Astrocyte (in vitro differentiated cells and primary cell): ENCODE measurements at regions not wholly inside any gene's neighbourhood (a gene's known extent, or its start where the extent isn't known, plus 50 kb on each side); places are given as distances from the start of the nearest gene placed in this dataset.

Source experiments
- DNase-seq: peaks from one replicate; pipeline ENCODE4 v3.0.0-alpha.2; 2010; ENCODE audit warnings: low read depth
- FAIRE-seq: peaks from 2 replicates; lab custom pipeline; 2011; peaks lifted over from hg19 to GRCh38; lab: Jason Lieb, UNC
- H2AFZ ChIP-seq: 2 replicates; pipeline ENCODE4 v1.6.0; 2012; ENCODE audit warnings: low read depth, low read length, inconsistent platforms
- H3K27ac ChIP-seq: 2 replicates; pipeline ENCODE4 v1.5.1; 2011; ENCODE audit warnings: low read depth, low read length, inconsistent platforms
- H3K27me3 ChIP-seq: 2 replicates; pipeline ENCODE4 v1.6.0; 2011; ENCODE audit warnings: low read length, inconsistent platforms; ENCODE audit not compliant: insufficient read depth
- H3K36me3 ChIP-seq: 2 replicates; pipeline ENCODE4 v1.5.1; 2011; ENCODE audit warnings: low read length, inconsistent platforms; ENCODE audit not compliant: insufficient read depth
- H3K4me1 ChIP-seq: 2 replicates; pipeline ENCODE4 v1.5.1; 2011; ENCODE audit warnings: low read length, inconsistent platforms; ENCODE audit not compliant: insufficient read depth
- H3K4me2 ChIP-seq: 2 replicates; pipeline ENCODE4 v1.6.0; 2012; ENCODE audit warnings: low read length, inconsistent platforms
- H3K4me3 ChIP-seq: 2 replicates; pipeline ENCODE4 v1.5.1; 2011; ENCODE audit warnings: low read depth, mild to moderate bottlenecking, low read length, inconsistent platforms; ENCODE audit not compliant: insufficient read depth
- H3K79me2 ChIP-seq: 2 replicates; pipeline ENCODE4 v1.6.0; 2012; ENCODE audit warnings: mild to moderate bottlenecking, low read length, inconsistent platforms; ENCODE audit not compliant: insufficient read depth
- H3K9ac ChIP-seq: 2 replicates; pipeline ENCODE4 v1.6.0; 2012; ENCODE audit warnings: mild to moderate bottlenecking, low read length, inconsistent platforms
- H3K9me3 ChIP-seq: 2 replicates; pipeline ENCODE4 v1.5.1; 2012; ENCODE audit warnings: low read depth, mild to moderate bottlenecking, low read length, inconsistent platforms; ENCODE audit not compliant: insufficient read depth
- H4K20me1 ChIP-seq: 2 replicates; pipeline ENCODE4 v1.6.0; 2012; ENCODE audit warnings: low read length, inconsistent platforms; ENCODE audit not compliant: insufficient read depth
- H3K27ac Mint-ChIP-seq: one replicate; pipeline ENCODE4 v1.8.0; 2021; ENCODE audit warnings: mild to moderate bottlenecking, mixed read lengths; ENCODE audit not compliant: unreplicated experiment
- H3K27me3 Mint-ChIP-seq: one replicate; pipeline ENCODE4 v1.8.0; 2021; ENCODE audit warnings: low read depth, mixed read lengths; ENCODE audit not compliant: unreplicated experiment
- H3K36me3 Mint-ChIP-seq: one replicate; pipeline ENCODE4 v1.8.0; 2021; ENCODE audit warnings: low read depth, mixed read lengths; ENCODE audit not compliant: unreplicated experiment
- H3K4me1 Mint-ChIP-seq: one replicate; pipeline ENCODE4 v1.8.0; 2021; ENCODE audit warnings: low read depth, mixed read lengths; ENCODE audit not compliant: unreplicated experiment
- H3K4me3 Mint-ChIP-seq: one replicate; pipeline ENCODE4 v1.8.0; 2021; ENCODE audit warnings: mild to moderate bottlenecking, moderate library complexity, mixed read lengths; ENCODE audit not compliant: unreplicated experiment
- H3K9me3 Mint-ChIP-seq: one replicate; pipeline ENCODE4 v1.8.0; 2021; ENCODE audit warnings: mild to moderate bottlenecking, mixed read lengths; ENCODE audit not compliant: unreplicated experiment
- CTCF ChIP-seq: IDR thresholded peaks from 2 replicates; pipeline ENCODE4 v1.5.1; 2011; ENCODE audit warnings: low read depth, mild to moderate bottlenecking, inconsistent platforms, low read length, moderate library complexity; ENCODE audit not compliant: insufficient read depth
- EZH2 ChIP-seq: IDR thresholded peaks from 2 replicates; pipeline ENCODE4 v1.6.1; 2012; ENCODE audit warnings: mild to moderate bottlenecking, low read length, inconsistent platforms; ENCODE audit not compliant: insufficient read depth

- H3K27ac ChIP-seq, result no peak overlapping the region
- Mint-ChIP-seq H3K27me3 (no peaks in the 10 kb centered on the region), H3K9me3 (peaks cover 8% of the 10 kb centered on the region), H3K36me3 (no peaks in the 10 kb centered on the region), H3K4me1 (no peaks in the 10 kb centered on the region), H3K4me3 (no peak overlapping the region), H3K27ac (no peak overlapping the region)
- FAIRE-seq (no peak), DNase-seq (no peak)
- TF ChIP-seq EZH2, result no peak
- H2AFZ ChIP-seq, result no peak overlapping the region
- peaks cover 3% of the 10 kb centered on the region for H3K4me1 ChIP-seq
- H4K20me1 ChIP-seq, result no peaks in the 10 kb centered on the region
- H3K36me3 ChIP-seq, result no peaks in the 10 kb centered on the region
- H3K9ac ChIP-seq, result no peak overlapping the region
- H3K9me3 ChIP-seq, result no peaks in the 10 kb centered on the region
- no peak overlapping the region for H3K4me2 ChIP-seq
- no peaks in the 10 kb centered on the region for H3K79me2 ChIP-seq
- no peak overlapping the region for H3K4me3 ChIP-seq
- no peaks in the 10 kb centered on the region for H3K27me3 ChIP-seq
These were observed 352.4 kb upstream of the ADGRB3 start for GRCh38 chr6:68282646-68283045.

GRCh38 chr6:68279793-68280557, 355.1 kb upstream of the ADGRB3 start:
- no peaks in the 10 kb centered on the region for H3K4me1 Mint-ChIP-seq

GRCh38 chr6:68273297-68273696, 361.8 kb upstream of the ADGRB3 start:
- TF ChIP-seq EZH2 (no peak), CTCF (no peak)
- Histone ChIP-seq H3K4me2 (no peak overlapping the region), H3K36me3 (no peaks in the 10 kb centered on the region), H3K79me2 (no peaks in the 10 kb centered on the region), H3K4me1 (no peaks in the 10 kb centered on the region), H3K27me3 (no peaks in the 10 kb centered on the region), H4K20me1 (no peaks in the 10 kb centered on the region), H3K27ac (no peak overlapping the region), H3K9ac (no peak overlapping the region), H3K9me3 (no peaks in the 10 kb centered on the region), H3K4me3 (no peak overlapping the region), H2AFZ (no peak overlapping the region)
- DNase-seq (no peak), FAIRE-seq (no peak)
- Mint-ChIP-seq H3K36me3 (no peaks in the 10 kb centered on the region), H3K4me3 (no peak overlapping the region), H3K27ac (no peak overlapping the region), H3K4me1 (no peaks in the 10 kb centered on the region), H3K27me3 (no peaks in the 10 kb centered on the region), H3K9me3 (no peaks in the 10 kb centered on the region)

More at GRCh38 chr6:68279793-68280557, 355.1 kb upstream of the ADGRB3 start:
- Mint-ChIP-seq H3K4me3 (no peak overlapping the region), H3K9me3 (peaks cover 4% of the 10 kb centered on the region), H3K27ac (no peak overlapping the region), H3K36me3 (no peaks in the 10 kb centered on the region), H3K27me3 (no peaks in the 10 kb centered on the region)
- TF ChIP-seq CTCF, result no peak
- TF ChIP-seq EZH2, result no peak
- peak overlapping the region; percentile 48 for H3K27ac ChIP-seq
- H3K79me2 ChIP-seq, result no peaks in the 10 kb centered on the region
- FAIRE-seq, result no peak
- H3K9ac ChIP-seq, result no peak overlapping the region
- H3K4me2 ChIP-seq, result peak overlapping the region; percentile 27
- H2AFZ ChIP-seq, result no peak overlapping the region
- no peaks in the 10 kb centered on the region for H3K36me3 ChIP-seq
- H3K27me3 ChIP-seq, result no peaks in the 10 kb centered on the region
- DNase-seq, result peak; percentile 72
- no peaks in the 10 kb centered on the region for H4K20me1 ChIP-seq
- H3K4me3 ChIP-seq, result peak overlapping the region; percentile 5
- peaks cover 3% of the 10 kb centered on the region for H3K4me1 ChIP-seq
- no peaks in the 10 kb centered on the region for H3K9me3 ChIP-seq
